SKM-1 treated with dmso at 0.1 percent for 144 hours (cell line): ENCODE measurements at regions not wholly inside any gene's neighbourhood (a gene's known extent, or its start where the extent isn't known, plus 50 kb on each side); places are given as distances from the start of the nearest gene placed in this dataset.
"Not testable (repeated sequence)": the region's sequence is repeated elsewhere in the genome, so short reads cannot be mapped to it uniquely, and the experiment has no call there.

Experiments used
- DNase-seq: peaks from one replicate; lab custom pipeline; 2025; ENCODE audit not compliant: unreplicated experiment; lab: John Stamatoyannopoulos, UW

DNA sequence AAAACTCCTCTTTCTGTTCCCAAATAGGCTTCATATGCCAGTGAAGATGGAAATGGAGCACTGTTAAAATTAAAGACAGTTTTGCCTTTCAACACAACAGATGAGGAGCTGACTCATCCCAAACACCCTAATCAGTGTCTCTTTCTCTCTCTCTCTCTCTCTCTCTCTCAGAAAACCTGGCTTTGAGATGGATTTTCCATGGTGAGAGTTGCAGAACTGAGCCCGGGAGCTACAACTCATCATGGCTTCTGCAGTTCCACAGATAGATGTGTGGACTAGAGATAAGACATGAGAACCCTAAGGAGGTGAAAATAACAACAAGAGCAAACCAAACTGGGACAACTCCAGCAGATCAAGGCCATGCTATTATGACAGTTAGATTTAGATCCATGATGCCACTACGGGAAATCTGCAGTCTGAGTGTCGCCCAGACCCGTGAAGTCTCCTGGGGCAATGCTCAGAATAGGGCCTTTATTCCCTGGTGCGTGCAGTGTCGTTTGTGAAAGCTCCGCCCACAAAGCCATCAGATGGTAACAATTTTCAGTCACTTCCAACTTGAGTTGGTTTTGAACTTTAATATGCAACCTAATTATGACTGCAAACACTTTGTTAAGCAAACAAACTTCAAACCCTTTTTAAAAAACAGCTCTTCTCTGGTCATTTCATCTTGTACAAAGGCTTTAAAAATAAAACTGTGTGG lies 338.2 kb upstream of the PREP start:
- no peak for DNase-seq

DNA sequence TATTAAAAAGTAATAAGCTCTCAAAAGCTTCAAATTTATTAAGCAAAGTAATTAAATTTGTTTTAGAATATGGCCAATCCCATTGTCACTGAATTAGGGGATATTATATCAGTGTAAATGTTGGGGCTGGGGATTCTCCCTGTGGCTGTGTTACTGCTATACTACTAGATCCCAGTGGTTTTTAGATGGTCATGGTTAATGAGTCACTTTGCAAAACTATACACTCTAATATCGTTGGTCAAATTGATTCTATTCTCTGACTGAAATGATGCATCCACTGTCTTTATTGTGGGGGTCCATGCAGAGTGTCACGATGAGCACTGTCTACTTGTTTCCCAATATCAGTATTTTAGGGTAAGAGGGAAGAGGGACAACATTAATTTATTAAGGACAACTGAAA lies 336.9 kb upstream of the PREP start:
- DNase-seq, result no peak

DNA sequence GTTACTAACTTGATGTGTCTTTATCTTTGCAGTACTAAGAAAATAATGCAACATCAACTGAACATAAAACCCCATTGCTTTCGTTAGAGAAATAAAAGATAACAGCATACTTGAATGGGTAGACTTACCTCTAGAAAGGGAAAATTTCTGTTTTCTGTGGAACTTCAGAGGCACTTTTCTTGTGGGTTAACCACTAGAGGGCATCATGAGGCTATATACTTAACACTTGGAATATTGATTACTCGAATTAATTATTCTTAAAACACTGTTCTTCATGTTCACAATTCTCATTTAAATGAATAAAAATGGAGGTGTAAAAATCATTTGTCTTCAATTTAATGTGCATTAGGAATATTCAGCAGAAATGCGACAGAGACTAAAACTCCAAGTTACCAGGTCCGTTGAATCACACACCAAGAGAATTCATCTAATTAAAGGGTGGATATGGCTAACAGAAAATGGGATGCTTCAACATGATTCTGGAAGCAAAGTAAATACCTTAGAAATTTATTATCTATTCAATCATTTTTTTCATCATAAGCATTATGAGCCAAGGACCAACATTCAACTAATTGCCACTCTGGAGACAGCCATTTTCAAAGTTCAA lies 330.8 kb upstream of the PREP start:
- peak; percentile 38 for DNase-seq

DNA sequence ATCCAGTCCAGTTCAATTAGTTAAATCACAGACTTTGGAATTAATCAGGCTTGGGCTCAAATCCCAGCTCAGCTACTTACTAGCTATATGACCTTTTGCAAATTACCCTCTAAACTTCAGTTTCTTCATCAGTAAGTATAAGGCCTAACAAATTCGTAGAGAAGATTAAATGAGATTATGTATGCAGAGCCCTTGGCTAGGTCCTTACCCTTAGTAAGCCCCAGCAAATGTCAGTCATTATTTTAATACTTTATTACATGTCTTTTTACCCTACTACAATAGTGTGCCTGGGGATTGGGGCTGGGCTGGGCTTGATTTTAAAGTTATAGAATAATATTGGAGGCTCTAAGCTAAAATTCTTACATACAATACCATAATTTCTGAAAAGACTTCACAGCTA lies 326.1 kb upstream of the PREP start:
- DNase-seq, result no peak

DNA sequence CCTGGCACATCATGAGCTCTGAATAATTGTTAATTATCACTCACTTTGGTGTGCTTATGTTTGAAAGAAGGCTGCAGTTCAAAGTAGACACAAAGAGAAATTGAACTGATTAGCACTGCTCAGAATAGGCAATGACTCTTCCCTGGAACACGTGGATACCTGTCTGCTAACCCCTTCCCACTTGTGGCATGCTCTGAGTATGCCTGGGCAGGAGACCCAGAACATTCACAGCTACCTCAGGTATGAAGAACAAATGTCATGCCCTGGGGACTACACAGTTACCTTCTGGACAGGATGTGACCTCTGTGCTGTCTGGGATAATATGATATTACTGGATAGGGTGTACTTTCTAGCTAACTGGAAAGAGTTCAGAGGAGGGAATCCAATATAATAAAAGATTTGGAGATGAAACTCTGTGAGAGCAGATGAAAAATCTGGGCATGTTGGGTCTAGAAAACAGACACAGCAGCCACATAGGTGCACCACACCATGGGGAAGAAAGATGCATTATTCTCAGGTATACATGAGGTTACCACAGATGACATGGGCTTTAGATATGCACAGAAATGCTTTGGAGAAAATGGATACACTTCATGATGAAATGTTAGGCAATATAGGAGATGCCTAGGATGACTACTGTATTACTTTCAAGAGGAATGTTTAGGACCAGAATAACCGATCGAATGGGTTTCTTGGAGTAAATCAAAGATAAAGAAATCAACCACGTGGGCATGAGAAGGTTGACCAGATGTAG lies 324.2 kb upstream of the PREP start:
- no peak for DNase-seq

DNA sequence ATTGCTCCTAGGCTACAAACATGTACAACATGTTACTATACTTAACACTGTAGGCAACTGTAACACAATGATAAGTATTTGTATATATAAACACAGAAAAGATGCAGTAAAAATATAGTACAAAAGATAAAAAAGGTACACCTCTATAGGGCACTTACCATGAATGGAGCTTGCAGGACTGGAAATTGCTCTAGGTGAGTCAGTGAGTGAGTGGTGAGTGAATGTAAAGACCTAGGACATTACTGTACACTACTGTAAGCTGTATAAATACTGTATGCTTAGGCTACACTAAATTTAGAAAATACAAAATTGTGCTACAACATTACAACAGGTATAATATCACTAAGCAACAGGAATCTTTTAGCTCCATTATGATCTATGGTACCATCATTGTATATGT lies 312.0 kb upstream of the PREP start:
- no peak for DNase-seq

DNA sequence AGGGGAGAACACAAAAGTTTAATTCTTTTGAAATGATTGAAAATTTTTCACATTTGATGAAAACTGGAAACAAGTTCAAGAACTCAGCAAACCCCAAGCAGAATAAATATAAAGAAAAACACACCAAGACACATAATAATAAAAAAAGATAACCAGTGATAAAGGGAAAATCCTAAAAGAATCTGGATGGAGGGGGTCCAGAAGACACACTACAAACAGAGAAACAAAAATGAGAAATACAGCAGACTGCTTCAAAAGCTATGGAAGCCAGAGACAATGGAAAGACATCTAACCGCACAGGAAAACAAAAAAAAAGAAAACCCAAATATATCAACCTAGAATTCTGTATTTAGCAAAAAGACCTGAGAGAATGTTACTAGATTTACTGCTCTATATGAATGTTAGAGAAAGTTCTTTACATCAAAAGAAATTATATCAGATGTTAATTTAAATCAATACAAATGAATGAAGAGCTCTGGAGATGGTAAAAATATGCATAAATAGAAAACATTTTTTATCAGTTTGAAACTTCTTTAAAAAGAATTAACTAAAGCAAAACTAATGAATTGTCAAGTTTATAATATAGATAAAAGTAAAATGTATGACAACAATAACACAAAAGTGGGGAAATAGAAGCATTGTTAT lies 310.7 kb upstream of the PREP start:
- DNase-seq, result no peak

DNA sequence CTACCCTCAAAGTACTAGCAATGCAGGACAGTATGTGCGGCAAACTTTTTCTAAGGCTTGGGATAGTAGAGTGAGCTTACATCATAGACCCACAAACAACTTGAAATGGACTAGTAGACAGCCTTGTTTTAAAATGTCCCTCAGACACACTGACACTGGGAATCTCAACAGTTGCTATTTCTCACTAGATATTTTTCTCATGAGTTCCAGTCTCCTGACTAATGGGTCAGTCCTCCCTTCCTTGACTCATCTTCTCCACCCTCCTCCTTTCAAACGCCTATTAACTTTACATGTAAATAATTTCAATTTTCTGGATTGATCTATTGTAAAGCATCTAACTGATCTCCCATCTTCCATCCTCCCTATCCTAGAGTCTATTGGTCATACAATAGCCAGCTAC lies 308.3 kb upstream of the PREP start:
- DNase-seq, result no peak

DNA sequence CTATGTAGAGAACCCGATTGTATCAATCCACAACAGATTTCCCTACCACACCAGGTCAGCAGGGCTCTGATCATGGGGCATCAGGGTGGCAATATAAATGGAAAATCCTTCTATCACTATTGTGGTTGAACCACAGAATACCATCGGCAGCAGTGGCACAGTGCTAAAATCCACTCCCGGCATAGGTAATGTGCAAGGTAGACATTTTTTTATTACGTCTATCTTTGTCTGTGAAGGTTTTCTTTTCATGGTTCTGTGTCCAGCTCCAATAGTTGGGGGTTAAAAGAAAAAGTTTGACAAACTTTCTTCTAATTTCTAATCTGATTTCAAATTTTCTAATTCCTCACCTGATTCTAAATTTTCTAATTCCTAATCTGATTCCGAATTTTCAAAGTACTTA lies 302.7 kb upstream of the PREP start:
- DNase-seq, result no peak

DNA sequence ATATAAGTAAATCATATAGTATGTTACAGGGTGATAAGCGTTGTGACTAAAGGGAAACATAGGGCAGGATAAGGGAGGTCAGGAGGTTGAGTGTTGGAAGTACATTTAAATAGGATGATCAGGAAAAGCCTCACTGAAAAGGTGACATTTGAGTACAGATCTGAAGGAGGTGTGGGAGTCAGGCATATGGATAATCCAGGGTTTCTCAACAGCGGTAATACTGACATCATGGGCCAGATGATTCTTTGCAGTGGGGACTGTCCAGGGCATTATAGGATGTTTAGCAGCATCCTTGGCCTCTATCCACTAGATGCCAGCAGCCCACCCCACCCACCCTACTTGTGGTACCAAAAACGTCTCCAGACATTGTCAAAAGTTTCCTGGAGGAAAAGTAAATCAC lies 292.6 kb upstream of the PREP start:
- DNase-seq, result no peak

DNA sequence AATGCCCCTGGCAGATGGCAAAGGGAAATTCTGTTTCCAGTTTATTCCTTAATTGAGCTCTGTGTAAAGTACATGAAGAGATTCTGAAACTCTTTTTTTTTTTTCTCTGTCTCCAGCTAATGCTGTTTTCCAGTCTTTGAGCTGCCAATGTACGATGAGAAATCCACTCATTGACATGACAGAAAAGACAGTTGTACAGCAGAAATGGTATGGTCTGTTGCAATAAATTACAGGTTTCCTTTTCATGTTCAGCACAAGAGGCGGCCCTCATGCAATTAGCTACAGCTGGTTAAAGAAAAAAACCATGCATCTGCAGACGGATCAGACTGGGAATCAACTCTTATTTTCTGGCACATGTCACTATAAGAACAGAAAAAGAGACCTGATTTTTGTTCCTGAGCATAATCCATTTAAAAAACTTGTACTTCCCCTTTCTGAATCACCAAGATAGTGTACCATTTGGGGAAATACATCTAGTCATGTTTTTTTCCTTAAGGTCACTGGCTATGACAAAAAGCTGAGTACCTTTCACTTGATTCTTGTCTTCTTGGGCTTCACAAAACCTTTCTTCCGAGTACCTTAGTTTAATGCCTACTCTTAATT lies 289.8 kb upstream of the PREP start:
- peak; percentile 62 for DNase-seq

DNA sequence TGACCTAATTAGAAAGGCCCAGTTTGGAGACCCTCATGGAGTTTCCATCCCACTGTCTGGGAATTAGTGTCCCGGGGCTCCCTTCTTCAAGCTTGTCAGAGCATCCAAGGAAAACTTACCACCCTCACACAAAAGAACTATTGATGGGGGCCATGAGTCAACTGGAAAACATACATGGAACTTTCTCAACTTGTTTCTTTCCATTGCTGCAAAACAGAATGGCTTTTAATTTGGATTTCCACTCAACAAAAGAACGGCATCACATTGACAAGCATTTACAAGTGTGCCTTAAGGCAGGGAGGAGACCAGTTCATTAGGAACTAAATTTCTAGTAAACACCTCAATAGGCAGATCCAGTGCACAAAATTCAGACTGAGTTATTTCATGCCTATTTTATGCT lies 289.1 kb upstream of the PREP start:
- DNase-seq, result no peak

DNA sequence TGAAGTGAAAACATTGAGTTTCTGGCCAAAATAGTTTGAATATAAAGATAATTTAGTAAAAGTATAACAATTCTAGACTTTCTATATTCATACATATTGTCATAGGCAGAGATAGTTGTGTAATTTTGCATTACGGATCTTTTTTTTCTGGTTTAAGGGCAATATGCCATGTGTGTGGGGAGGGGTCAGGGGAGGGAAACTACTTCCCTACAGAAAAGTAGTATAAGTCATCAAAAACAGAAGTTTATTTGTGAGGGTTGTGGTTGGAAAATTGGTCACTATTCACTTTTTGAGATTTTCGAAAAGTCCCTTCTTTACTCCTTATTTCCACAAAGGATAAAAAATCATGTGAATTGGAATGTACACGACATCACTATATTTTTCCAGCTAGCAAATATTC lies 288.2 kb upstream of the PREP start:
- DNase-seq, result no peak

DNA sequence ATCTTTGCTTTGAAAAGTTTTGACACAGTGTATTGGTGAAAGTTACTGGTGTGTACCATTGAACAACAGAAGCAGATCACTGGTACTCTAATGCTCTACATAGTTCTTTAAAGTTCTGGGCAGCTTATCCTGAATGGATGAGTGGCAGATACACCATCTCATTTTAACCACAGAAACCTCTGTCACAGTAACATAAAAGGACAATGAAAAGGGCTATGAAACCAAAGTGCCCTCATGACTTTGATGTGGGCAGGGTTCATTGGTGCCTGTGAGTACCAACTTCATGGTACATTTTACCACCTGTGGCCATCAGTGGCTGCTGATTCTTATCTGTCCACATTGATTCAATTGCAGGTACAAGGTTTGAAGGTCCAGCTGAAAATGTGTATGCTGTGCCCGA lies 285.7 kb upstream of the PREP start:
- DNase-seq, result no peak

DNA sequence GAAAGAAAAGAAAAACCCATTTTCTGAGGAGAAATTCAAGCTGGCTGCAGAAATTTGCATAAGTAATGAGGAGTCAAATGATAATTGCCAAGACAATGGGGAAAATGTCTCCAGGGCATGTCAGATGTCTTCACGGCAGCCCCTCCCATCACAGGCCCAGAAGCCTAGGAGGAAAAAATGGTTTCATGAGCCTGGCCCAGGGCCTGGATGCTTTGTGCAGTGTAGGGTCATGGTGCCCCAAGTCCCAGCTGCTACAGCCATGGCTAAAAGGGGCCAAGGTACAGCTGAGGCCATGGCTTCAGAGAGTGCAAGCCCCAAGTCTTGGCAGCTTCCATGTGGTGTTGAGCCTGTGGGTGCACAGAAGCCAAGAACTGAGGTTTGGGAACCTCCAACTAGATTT lies 283.9 kb upstream of the PREP start:
- not testable (repeated sequence) for DNase-seq

DNA sequence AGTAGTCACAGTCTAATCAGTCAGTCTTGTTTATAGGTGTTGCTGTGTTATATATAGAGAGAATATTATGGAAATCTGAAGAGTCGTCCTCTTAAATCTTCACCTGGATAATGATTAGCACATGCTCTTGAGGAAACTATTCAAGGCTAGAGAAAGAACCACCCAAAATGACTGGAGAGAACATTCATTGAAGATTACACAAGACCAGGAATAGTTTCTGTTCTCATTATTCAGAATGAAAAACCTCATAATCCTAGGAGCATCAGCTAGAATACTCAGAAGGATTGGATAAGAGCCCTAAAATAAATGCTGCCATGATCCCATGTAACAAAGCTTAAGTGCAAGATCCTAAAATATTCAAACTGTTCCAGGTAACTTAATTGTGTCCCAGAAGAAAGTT lies 278.2 kb upstream of the PREP start:
- no peak for DNase-seq

DNA sequence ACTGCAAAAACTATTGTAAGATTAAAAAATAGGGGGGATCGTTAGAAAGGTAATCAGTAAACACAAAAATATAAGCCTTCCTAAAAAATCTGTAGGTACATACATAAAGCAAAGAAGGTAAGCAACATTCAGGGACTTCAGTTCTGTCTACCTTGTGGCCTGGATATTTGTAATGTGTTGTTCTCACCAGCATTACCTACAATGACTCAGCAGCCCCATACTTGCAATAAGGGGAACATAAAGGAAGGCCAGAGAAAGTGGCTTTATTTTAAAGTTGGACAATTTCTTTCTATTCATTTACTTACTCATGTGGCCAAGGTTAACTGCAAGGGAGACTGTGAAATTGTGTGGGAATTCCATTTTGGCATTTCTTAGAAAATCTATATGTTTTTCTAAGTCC lies 277.2 kb upstream of the PREP start:
- no peak for DNase-seq

DNA sequence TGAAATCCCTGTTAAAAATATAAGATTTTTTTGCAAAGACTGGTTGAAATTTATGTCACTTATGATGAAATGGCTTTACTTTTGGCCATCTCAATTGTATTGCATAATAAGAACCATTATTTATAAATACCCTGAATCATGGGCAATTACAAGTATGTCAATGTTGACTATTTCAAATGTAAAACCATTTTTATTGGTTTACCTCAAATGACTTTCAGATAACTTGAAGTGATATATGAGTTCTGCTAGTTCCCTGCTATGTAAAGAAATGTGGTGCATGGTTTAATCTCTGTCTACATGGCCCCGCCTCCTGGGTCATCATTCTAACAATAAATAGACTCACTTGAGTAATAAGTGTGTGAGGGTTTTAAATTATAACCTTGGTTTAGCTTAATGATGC lies 275.6 kb upstream of the PREP start:
- no peak for DNase-seq

DNA sequence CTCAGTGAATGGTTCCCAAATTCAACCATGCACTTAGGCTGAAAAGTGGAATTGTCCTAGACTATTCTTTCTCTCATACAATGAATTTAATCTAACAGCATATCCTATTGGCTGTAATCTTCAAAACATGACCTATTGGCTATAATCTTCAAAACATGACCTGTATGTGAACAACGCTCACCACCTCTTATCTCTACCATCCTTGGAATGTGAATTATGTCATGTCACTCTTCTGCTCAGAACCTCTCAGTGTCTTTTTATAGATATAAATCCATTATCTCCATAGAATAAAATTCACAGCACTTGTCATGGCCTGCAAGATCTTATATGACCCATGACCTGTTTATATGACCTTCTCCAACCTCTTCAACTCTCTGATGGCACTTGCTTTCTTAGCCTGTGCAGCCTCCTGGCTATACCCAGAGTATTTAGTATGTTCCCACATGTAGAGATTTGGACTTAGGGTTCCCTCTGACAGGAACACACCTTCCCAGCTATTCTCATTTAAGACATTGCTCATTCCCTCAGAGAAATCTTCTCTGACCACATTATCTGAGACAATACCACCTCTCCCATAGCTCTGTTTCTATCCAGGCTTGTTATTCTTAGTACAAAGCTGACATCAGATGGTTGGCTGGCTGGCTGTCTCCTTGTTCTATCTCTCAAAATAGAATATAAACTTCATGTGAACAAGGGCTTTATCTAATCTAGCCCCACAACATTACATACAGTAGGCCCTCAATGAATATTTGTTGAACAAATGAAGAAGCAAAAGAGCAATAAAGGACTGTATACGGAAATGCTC lies 275.0 kb upstream of the PREP start:
- no peak for DNase-seq

DNA sequence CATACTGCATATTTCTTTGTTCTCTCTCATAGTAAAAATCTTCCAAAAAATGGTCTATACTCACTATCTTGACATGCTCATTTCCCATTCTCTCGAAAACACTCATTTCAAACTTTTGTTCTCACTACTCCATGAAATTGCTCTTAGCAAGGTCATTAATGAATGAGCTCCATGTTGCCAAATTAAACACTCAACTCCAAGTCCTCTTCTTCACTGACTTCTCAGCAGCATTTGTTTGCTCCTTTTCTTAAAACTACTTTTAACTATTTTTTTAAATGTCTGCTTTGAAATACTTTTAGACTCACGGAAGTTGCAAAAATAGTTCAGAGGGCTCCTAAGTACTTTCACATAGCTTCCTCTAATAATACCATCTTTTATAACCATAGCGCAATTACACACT lies 274.0 kb upstream of the PREP start:
- no peak for DNase-seq
